Panc1 (cell line): ENCODE measurements at regions not wholly inside any gene's neighbourhood (a gene's known extent, or its start where the extent isn't known, plus 50 kb on each side); places are given as distances from the start of the nearest gene placed in this dataset.

Experiments
- ATAC-seq: fragments of 200-7000 bp; cut with Tn5 transposase; 2 replicates; pipeline ENCODE4 v1.9.1; 2020; ENCODE audit warnings: mild to moderate bottlenecking, moderate library complexity
- BruUV-seq: library from RNA; stranded (reverse); fragments of 400-500 nt; replicated peaks from 2 replicates; lab custom pipeline; 2021; lab: Mats Ljungman, UMichigan
- CTCF ChIA-PET: fragments of 300-600 bp; sonication (Branson Sonifier 250); formaldehyde crosslinking; loops from one replicate; lab custom pipeline; 2022; ENCODE audit warnings: antibody characterized with exemption; lab: Charles Lee
- POLR2A ChIA-PET: fragments of 300-600 bp; sonication (Branson Sonifier 250); formaldehyde crosslinking; loops from one replicate; lab custom pipeline; 2022; ENCODE audit warnings: antibody characterized with exemption; lab: Charles Lee
- DNase-seq: peaks from one replicate; pipeline ENCODE4 v3.0.0-alpha.2; 2010; ENCODE audit warnings: low read depth, low spot score
- H3K27ac ChIP-seq: 2 replicates; pipeline ENCODE4 v1.5.1; 2011; ENCODE audit warnings: mild to moderate bottlenecking, low read length, inconsistent platforms
- H3K27me3 ChIP-seq: fragments of 200-500 bp; sonication (Bioruptor generic); 2 replicates; pipeline ENCODE4 v1.6.0; 2014; ENCODE audit warnings: low read length, inconsistent platforms; ENCODE audit not compliant: control insufficient read depth, insufficient read depth
- H3K36me3 ChIP-seq: fragments of 200-500 bp; sonication (Bioruptor generic); 2 replicates; pipeline ENCODE4 v1.5.1; 2014; ENCODE audit warnings: inconsistent platforms, mild to moderate bottlenecking, low read length, moderate library complexity; ENCODE audit not compliant: control insufficient read depth, insufficient read depth
- H3K4me1 ChIP-seq: 2 replicates; pipeline ENCODE4 v1.5.1; 2011; ENCODE audit warnings: inconsistent platforms, mild to moderate bottlenecking, low read length, moderate library complexity; ENCODE audit not compliant: control insufficient read depth, insufficient read depth
- H3K4me3 ChIP-seq, 2 experiments: 2 replicates each; pipeline ENCODE4 v1.5.1; 2011 to 2012; ENCODE audit warnings: low read depth in 2 of 2, low read length in 2 of 2, mild to moderate bottlenecking in 2 of 2, inconsistent platforms in 1 of 2, moderate library complexity in 1 of 2
- H3K9me3 ChIP-seq: fragments of 200-500 bp; sonication (Bioruptor generic); 2 replicates; pipeline ENCODE4 v1.5.1; 2014; ENCODE audit warnings: low read depth, mild to moderate bottlenecking, inconsistent platforms, low read length, moderate library complexity; ENCODE audit not compliant: control insufficient read depth, insufficient read depth
- POLR2AphosphoS5 ChIP-seq: IDR thresholded peaks from 2 replicates; pipeline ENCODE4 v1.6.1; 2012; ENCODE audit warnings: mild to moderate bottlenecking, low read depth, low read length, moderate library complexity
- SIN3A ChIP-seq: IDR thresholded peaks from 2 replicates; pipeline ENCODE4 v1.6.1; 2012; ENCODE audit warnings: low read depth, mild to moderate bottlenecking, low read length, moderate library complexity, borderline replicate concordance; ENCODE audit not compliant: insufficient read depth
- TCF7L2 ChIP-seq: IDR thresholded peaks from 2 replicates; pipeline ENCODE4 v1.6.1; 2011; ENCODE audit warnings: mild to moderate bottlenecking, low read depth, low read length, inconsistent platforms
- in situ Hi-C: cut with HindIII; loops from 2 replicates; pipeline ENCODE4 v1.10.0; 2016; ENCODE audit warnings: low sequenced_read_pairs, low pct_unique_long_range_greater_than_20kb
- intact Hi-C: fragments of 100-400 bp; cut with micrococcal nuclease; formaldehyde crosslinking; loops from one replicate; pipeline ENCODE4 v1.10.0; 2022; ENCODE audit not compliant: unreplicated experiment
- TF ChIP-seq, protein P1 (sequence below): fragments of 450-650 bp; IDR thresholded peaks from 2 replicates; pipeline ENCODE4 v1.5.1; 2017; ENCODE audit warnings: mild to moderate bottlenecking
- TF ChIP-seq, protein P2 (sequence below), 2 experiments: IDR thresholded peaks; 2 replicates each; pipeline ENCODE4 v1.6.1; 2011 to 2012; ENCODE audit warnings: low read depth in 2 of 2, control low read depth in 1 of 2, low read length in 1 of 2, mild to moderate bottlenecking in 1 of 2, moderate library complexity in 1 of 2; ENCODE audit not compliant: insufficient read depth in 1 of 2

DNA sequence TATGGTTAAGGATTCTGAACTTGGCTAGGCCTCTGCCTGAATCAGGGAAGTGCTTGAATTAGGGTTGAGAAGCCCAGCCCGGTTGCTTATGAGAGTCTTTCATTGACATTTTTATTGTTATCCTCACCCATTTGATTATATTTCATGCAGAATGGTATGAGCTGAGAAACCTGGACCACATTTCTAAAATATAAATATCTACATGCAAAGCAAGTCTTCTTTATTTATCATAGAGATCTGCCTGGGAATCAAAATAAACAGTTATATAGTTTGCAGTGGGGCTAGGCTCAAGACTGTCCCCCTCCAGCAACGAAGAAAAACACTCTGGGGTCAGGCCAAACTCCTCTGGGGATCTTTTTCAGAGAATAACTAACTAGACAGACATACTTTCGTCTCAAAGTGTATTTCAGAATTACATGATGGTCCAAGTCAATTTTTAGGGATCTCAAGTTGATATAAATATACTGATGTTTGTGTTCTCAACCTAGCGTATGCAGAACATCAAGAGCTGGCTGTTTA is 675.4 kb upstream of the NR2F2 start:
- H3K4me3 ChIP-seq = no peak overlapping the region
- no peak for TF ChIP-seq TCF7L2
- TF ChIP-seq, protein P1, sequence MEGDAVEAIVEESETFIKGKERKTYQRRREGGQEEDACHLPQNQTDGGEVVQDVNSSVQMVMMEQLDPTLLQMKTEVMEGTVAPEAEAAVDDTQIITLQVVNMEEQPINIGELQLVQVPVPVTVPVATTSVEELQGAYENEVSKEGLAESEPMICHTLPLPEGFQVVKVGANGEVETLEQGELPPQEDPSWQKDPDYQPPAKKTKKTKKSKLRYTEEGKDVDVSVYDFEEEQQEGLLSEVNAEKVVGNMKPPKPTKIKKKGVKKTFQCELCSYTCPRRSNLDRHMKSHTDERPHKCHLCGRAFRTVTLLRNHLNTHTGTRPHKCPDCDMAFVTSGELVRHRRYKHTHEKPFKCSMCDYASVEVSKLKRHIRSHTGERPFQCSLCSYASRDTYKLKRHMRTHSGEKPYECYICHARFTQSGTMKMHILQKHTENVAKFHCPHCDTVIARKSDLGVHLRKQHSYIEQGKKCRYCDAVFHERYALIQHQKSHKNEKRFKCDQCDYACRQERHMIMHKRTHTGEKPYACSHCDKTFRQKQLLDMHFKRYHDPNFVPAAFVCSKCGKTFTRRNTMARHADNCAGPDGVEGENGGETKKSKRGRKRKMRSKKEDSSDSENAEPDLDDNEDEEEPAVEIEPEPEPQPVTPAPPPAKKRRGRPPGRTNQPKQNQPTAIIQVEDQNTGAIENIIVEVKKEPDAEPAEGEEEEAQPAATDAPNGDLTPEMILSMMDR = no peak
- TF ChIP-seq POLR2AphosphoS5 = no peak
- TF ChIP-seq, protein P2, sequence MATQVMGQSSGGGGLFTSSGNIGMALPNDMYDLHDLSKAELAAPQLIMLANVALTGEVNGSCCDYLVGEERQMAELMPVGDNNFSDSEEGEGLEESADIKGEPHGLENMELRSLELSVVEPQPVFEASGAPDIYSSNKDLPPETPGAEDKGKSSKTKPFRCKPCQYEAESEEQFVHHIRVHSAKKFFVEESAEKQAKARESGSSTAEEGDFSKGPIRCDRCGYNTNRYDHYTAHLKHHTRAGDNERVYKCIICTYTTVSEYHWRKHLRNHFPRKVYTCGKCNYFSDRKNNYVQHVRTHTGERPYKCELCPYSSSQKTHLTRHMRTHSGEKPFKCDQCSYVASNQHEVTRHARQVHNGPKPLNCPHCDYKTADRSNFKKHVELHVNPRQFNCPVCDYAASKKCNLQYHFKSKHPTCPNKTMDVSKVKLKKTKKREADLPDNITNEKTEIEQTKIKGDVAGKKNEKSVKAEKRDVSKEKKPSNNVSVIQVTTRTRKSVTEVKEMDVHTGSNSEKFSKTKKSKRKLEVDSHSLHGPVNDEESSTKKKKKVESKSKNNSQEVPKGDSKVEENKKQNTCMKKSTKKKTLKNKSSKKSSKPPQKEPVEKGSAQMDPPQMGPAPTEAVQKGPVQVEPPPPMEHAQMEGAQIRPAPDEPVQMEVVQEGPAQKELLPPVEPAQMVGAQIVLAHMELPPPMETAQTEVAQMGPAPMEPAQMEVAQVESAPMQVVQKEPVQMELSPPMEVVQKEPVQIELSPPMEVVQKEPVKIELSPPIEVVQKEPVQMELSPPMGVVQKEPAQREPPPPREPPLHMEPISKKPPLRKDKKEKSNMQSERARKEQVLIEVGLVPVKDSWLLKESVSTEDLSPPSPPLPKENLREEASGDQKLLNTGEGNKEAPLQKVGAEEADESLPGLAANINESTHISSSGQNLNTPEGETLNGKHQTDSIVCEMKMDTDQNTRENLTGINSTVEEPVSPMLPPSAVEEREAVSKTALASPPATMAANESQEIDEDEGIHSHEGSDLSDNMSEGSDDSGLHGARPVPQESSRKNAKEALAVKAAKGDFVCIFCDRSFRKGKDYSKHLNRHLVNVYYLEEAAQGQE (IDR thresholded peaks at IDR 0.05; ENCODE audit: insufficient read depth in 1 of 2, low read depth in 2 of 2, low read length in 1 of 2) = no peak
- TF ChIP-seq SIN3A = no peak
- ChIA-PET CTCF (no interaction called here), POLR2A (no interaction called here)
- no peak for DNase-seq
- ATAC-seq = no peak
- H3K36me3 ChIP-seq = no peaks in the 10 kb centered on the region
- no peaks in the 10 kb centered on the region for H3K27me3 ChIP-seq
- no peak overlapping the region for H3K27ac ChIP-seq
- no peaks in the 10 kb centered on the region for H3K9me3 ChIP-seq
- no TSS peak for BruUV-seq
- in situ Hi-C loops = no loop called here
- intact Hi-C loops = no loop called here
- no peaks in the 10 kb centered on the region for H3K4me1 ChIP-seq

DNA sequence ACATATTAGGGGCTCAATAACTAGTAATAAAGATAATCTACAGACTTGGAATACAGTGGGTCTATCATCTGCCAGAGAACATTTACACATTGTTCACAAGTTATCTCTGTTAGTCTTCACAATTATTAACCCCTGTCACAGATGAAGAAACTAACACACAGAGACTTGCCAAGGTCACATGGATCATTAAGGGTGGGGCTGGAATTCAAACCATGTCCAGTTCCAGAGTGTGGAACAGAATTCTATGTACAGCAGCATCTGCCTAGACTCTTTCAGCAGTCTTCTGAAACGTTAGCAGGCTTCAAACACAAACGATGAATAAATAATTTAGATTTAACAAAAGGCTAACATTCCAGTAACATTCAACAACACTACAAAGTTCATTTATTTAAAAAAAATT is 673.9 kb upstream of the NR2F2 start:
- no peak for ATAC-seq
- DNase-seq = no peak
- intact Hi-C loops (no loop called here), in situ Hi-C loops (no loop called here)
- POLR2A ChIA-PET = no interaction called here
- no peaks in the 10 kb centered on the region for H3K27me3 ChIP-seq
- H3K4me1 ChIP-seq = no peaks in the 10 kb centered on the region
- H3K27ac ChIP-seq = no peak overlapping the region
- TF ChIP-seq, protein P2 (IDR thresholded peaks at IDR 0.05; ENCODE audit: insufficient read depth in 1 of 2, low read depth in 2 of 2, low read length in 1 of 2) = no peak
- TF ChIP-seq POLR2AphosphoS5 = no peak
- no peak for TF ChIP-seq TCF7L2
- no peak for TF ChIP-seq SIN3A
- TF ChIP-seq, protein P1 = no peak
- H3K9me3 ChIP-seq = no peaks in the 10 kb centered on the region
- no peaks in the 10 kb centered on the region for H3K36me3 ChIP-seq
- CTCF ChIA-PET = no interaction called here
- H3K4me3 ChIP-seq = no peak overlapping the region
- BruUV-seq = no TSS peak
